Mesenchymal stem cell (in vitro differentiated cells and primary cell): ENCODE measurements at regions not wholly inside any gene's neighbourhood (a gene's known extent, or its start where the extent isn't known, plus 50 kb on each side); places are given as distances from the start of the nearest gene placed in this dataset.

Source experiments
- DNase-seq: peaks from one replicate; pipeline ENCODE4 v3.0.0-alpha.2; 2013
- H2AFZ ChIP-seq: one replicate; pipeline ENCODE4 v1.6.1; 2013; ENCODE audit warnings: low read depth, mild to moderate bottlenecking, control low read depth, inconsistent platforms, low read length, moderate library complexity
- H2AK5ac ChIP-seq: 2 replicates; pipeline ENCODE4 v1.6.1; 2013; ENCODE audit warnings: low read length, moderate library complexity, mild to moderate bottlenecking, inconsistent platforms; ENCODE audit not compliant: severe bottlenecking
- H2BK120ac ChIP-seq: one replicate; pipeline ENCODE4 v1.6.1; 2013; ENCODE audit warnings: low read depth, mild to moderate bottlenecking, inconsistent platforms, low read length, moderate library complexity
- H2BK12ac ChIP-seq, 2 experiments: one replicate each; pipeline ENCODE4 v1.6.1; 2013; ENCODE audit warnings: inconsistent platforms in 2 of 2, low read length in 2 of 2, mild to moderate bottlenecking in 2 of 2, moderate library complexity in 2 of 2, control low read depth in 1 of 2
- H2BK15ac ChIP-seq: one replicate; pipeline ENCODE4 v1.6.1; 2013; ENCODE audit warnings: mild to moderate bottlenecking, low read depth, inconsistent platforms; ENCODE audit not compliant: poor library complexity, severe bottlenecking
- H2BK5ac ChIP-seq: 2 replicates; pipeline ENCODE4 v1.6.1; 2013; ENCODE audit warnings: low read depth, mild to moderate bottlenecking, low read length, control low read depth, inconsistent platforms; ENCODE audit not compliant: poor library complexity, severe bottlenecking
- H3K14ac ChIP-seq, 2 experiments: one replicate each; pipeline ENCODE4 v1.6.1; 2013; ENCODE audit warnings: inconsistent platforms in 2 of 2, low read length in 2 of 2, control low read depth in 1 of 2, mild to moderate bottlenecking in 1 of 2, moderate library complexity in 1 of 2
- H3K18ac ChIP-seq, 2 experiments: one replicate each; pipeline ENCODE4 v1.6.1; 2013; ENCODE audit warnings: inconsistent platforms in 2 of 2, low read length in 2 of 2, control low read depth in 1 of 2, low read depth in 1 of 2, mild to moderate bottlenecking in 1 of 2
- H3K23ac ChIP-seq, 2 experiments: one replicate each; pipeline ENCODE4 v1.6.1; 2013; ENCODE audit warnings: inconsistent platforms in 2 of 2, low read length in 2 of 2, mild to moderate bottlenecking in 2 of 2, moderate library complexity in 2 of 2, control low read depth in 1 of 2
- H3K27ac ChIP-seq: 2 replicates; pipeline ENCODE4 v1.5.1; 2013; ENCODE audit warnings: mild to moderate bottlenecking, moderate library complexity, low read length, control low read depth, inconsistent platforms; ENCODE audit not compliant: poor library complexity, severe bottlenecking
- H3K27me3 ChIP-seq, 2 experiments: 2 replicates each; pipeline versions ENCODE4 v1.6.1 to v1.7.0; 2013; ENCODE audit warnings: low read length in 2 of 2, mild to moderate bottlenecking in 2 of 2, moderate library complexity in 2 of 2, control low read depth in 1 of 2, inconsistent platforms in 1 of 2; ENCODE audit not compliant: control insufficient read depth in 1 of 2, insufficient read depth in 1 of 2
- H3K36me3 ChIP-seq, 2 experiments: 2 replicates each; pipeline versions ENCODE4 v1.6.1 to v1.7.0; 2013; ENCODE audit warnings: low read length in 2 of 2, control low read depth in 1 of 2, inconsistent platforms in 1 of 2, low read depth in 1 of 2, mild to moderate bottlenecking in 1 of 2; ENCODE audit not compliant: insufficient read depth in 2 of 2, control insufficient read depth in 1 of 2
- H3K4ac ChIP-seq, 2 experiments: one replicate each; pipeline ENCODE4 v1.6.1; 2013; ENCODE audit warnings: inconsistent platforms in 2 of 2, low read length in 2 of 2, mild to moderate bottlenecking in 2 of 2, moderate library complexity in 2 of 2, control low read depth in 1 of 2, low read depth in 1 of 2
- H3K4me1 ChIP-seq: 2 replicates; pipeline ENCODE4 v1.6.1; 2013; ENCODE audit warnings: low read depth, low read length, control low read depth; ENCODE audit not compliant: control insufficient read depth, insufficient read depth
- H3K4me2 ChIP-seq: 2 replicates; pipeline ENCODE4 v1.6.1; 2013; ENCODE audit warnings: low read length, mild to moderate bottlenecking, inconsistent platforms; ENCODE audit not compliant: poor library complexity, severe bottlenecking
- H3K4me3 ChIP-seq, 2 experiments: 2 replicates each; pipeline versions ENCODE4 v1.5.1 to v1.7.0; 2013; ENCODE audit warnings: low read length in 2 of 2, mild to moderate bottlenecking in 2 of 2, control low read depth in 1 of 2, low read depth in 1 of 2; ENCODE audit not compliant: insufficient read depth in 1 of 2
- H3K79me1 ChIP-seq: replicated peaks from 2 replicates; pipeline ENCODE4 v1.6.1; 2013; ENCODE audit warnings: mild to moderate bottlenecking, control low read depth, low read length, inconsistent platforms; ENCODE audit not compliant: poor library complexity, severe bottlenecking
- H3K9ac ChIP-seq: 2 replicates; pipeline ENCODE4 v1.7.0; 2013; ENCODE audit warnings: mild to moderate bottlenecking, low read length, moderate library complexity
- H3K9me3 ChIP-seq: 2 replicates; pipeline ENCODE4 v1.7.0; 2013; ENCODE audit warnings: mild to moderate bottlenecking, low read length; ENCODE audit not compliant: control insufficient read depth
- H4K8ac ChIP-seq: one replicate; pipeline ENCODE4 v1.6.1; 2013; ENCODE audit warnings: inconsistent platforms, mild to moderate bottlenecking, low read length, moderate library complexity
- H4K91ac ChIP-seq: one replicate; pipeline ENCODE4 v1.6.1; 2013; ENCODE audit warnings: mild to moderate bottlenecking, low read length, inconsistent platforms
- WGBS: methylation state at CpG from one replicate; pipeline ENCODE4 v1.1.7; 2013; ENCODE audit warnings: mixed read lengths; 5-methylcytosine and 5-hydroxymethylcytosine counted together

DNA sequence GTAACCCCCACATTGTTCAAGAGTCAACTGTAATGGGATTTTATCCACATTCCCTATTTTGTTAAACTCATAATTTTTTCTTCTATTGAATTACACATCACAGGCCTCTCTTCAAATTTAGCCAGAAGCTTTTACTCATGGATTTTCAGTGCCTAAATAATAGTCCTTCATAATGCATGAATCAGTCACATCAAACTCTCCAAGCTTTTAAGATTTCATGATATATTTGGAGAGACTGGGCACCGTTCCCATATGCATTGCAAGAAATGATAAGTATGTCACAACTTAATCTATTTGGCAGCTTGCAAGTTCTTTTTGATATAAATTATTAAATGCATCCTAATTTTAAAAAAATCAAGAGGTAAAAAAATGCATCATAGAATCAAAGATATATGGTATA, 465.9 kb downstream of the DMAC1 start:
- no peak overlapping the region for H2AK5ac ChIP-seq
- H2BK15ac ChIP-seq: no peak overlapping the region
- no peak overlapping the region for H4K91ac ChIP-seq
- H3K23ac ChIP-seq: no peak overlapping the region
- no peaks in the 10 kb centered on the region for H3K36me3 ChIP-seq
- H2AFZ ChIP-seq: no peak overlapping the region
- H3K18ac ChIP-seq: no peak overlapping the region
- WGBS: 50% methylated on average over 1 of the region's 1 CpG
- peaks cover 1% of the 10 kb centered on the region for H3K9me3 ChIP-seq
- no peak overlapping the region for H2BK5ac ChIP-seq
- no peaks in the 10 kb centered on the region for H3K27me3 ChIP-seq
- no peak overlapping the region for H3K4me2 ChIP-seq
- H3K27ac ChIP-seq: no peak overlapping the region
- no peaks in the 10 kb centered on the region for H3K79me1 ChIP-seq
- H3K4me3 ChIP-seq: no peak overlapping the region
- no peak for DNase-seq
- no peak overlapping the region for H4K8ac ChIP-seq
- no peak overlapping the region for H3K14ac ChIP-seq
- H3K9ac ChIP-seq: no peak overlapping the region
- no peak overlapping the region for H2BK12ac ChIP-seq
- H3K4ac ChIP-seq: no peak overlapping the region
- H3K4me1 ChIP-seq: no peaks in the 10 kb centered on the region
- H2BK120ac ChIP-seq: no peak overlapping the region

DNA sequence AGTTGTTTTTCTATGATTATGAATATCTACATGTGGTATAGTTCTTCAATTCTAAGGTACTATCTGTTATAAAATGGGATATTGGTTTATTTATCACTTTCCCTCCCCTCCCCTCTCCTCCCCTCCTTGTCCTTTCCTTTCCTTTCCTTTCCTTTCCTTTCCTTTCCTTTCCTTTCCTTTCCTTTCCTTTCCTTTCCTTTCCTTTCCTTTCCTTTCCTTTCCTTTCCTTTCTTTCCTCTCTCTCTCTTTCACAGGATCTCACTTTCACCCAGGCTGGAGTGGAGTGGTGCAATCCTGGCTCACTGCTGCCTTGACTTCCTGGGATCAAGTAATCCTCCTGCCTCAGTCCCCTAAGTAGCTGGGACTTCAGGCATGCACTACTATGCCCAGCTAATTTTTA, 466.8 kb downstream of the DMAC1 start:
- no peaks in the 10 kb centered on the region for H3K4me1 ChIP-seq
- H3K4me3 ChIP-seq: no peak overlapping the region
- H3K4me2 ChIP-seq: no peak overlapping the region
- H3K79me1 ChIP-seq: no peaks in the 10 kb centered on the region
- H4K91ac ChIP-seq: no peak overlapping the region
- peaks cover 4% of the 10 kb centered on the region for H3K9me3 ChIP-seq
- no peak for DNase-seq
- no peak overlapping the region for H2BK12ac ChIP-seq
- H2BK15ac ChIP-seq: no peak overlapping the region
- H3K9ac ChIP-seq: no peak overlapping the region
- H2AFZ ChIP-seq: no peak overlapping the region
- H2BK120ac ChIP-seq: no peak overlapping the region
- H4K8ac ChIP-seq: no peak overlapping the region
- H3K4ac ChIP-seq: no peak overlapping the region
- no peak overlapping the region for H3K23ac ChIP-seq
- H3K36me3 ChIP-seq: no peaks in the 10 kb centered on the region
- no peak overlapping the region for H2AK5ac ChIP-seq
- H3K27me3 ChIP-seq: no peaks in the 10 kb centered on the region
- H3K14ac ChIP-seq: no peak overlapping the region
- H3K27ac ChIP-seq: no peak overlapping the region
- H3K18ac ChIP-seq: no peak overlapping the region
- H2BK5ac ChIP-seq: no peak overlapping the region

DNA sequence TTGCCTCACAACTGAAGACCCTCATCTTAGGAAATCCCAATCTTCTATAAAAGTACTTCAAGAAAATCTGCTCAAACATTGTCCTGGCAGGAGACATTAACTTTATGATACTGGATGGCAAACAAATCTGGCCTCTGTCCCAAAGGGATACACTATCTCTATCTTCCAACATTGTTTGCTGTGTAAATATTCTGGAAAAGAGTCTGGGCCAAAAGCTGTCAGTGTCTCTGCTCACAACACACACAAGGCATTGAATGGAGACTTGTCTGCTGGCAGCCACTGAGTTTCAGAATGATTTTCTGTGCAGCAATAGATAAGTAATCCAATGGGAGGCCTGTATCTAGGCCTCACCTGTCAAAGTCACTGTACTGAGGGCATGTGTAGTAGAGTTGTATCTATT, 471.1 kb downstream of the DMAC1 start:
- Histone ChIP-seq H2AK5ac (no peak overlapping the region), H3K27ac (no peak overlapping the region), H2BK120ac (no peak overlapping the region), H3K4me1 (no peaks in the 10 kb centered on the region), H4K91ac (no peak overlapping the region), H3K27me3 (peaks cover 0 to 4% of the 10 kb centered on the region in 2 experiments), H3K9ac (no peak overlapping the region), H3K36me3 (no peaks in the 10 kb centered on the region), H3K4me3 (no peak overlapping the region), H3K14ac (no peak overlapping the region), H3K4ac (peak overlapping the region in 1 of 2 experiments; percentile 43), H3K23ac (no peak overlapping the region), H3K9me3 (peaks cover 4% of the 10 kb centered on the region), H2BK12ac (no peak overlapping the region), H3K79me1 (no peaks in the 10 kb centered on the region), H2BK5ac (no peak overlapping the region), H2AFZ (no peak overlapping the region), H4K8ac (no peak overlapping the region), H2BK15ac (no peak overlapping the region), H3K18ac (peak overlapping the region in 1 of 2 experiments; percentile 27), H3K4me2 (no peak overlapping the region)
- no peak for DNase-seq

DNA sequence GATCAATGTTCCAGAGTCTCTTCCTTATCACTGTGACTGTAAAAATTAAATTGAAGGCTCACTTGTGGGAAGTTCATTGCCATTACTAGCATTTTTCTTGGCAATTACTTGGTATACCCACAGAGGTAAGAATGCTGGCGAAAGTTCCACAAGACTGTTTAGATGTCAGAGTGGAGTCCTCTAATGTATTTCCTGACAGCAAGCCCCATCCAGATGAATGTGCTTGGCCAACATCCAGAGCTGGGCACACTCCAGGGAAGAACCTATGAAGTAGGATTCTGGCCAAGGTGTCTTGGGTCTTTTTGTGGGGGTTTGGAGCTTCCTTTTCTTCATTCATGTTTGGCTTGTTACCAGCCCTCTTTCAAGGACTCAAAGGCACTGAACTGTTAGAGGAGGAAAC, 473.6 kb downstream of the DMAC1 start:
- H3K4me3 ChIP-seq: no peak overlapping the region
- no peak overlapping the region for H3K9ac ChIP-seq
- no peaks in the 10 kb centered on the region for H3K36me3 ChIP-seq
- no peak overlapping the region for H4K91ac ChIP-seq
- no peaks in the 10 kb centered on the region for H3K79me1 ChIP-seq
- DNase-seq: no peak
- H3K27me3 ChIP-seq: peaks cover 0 to 4% of the 10 kb centered on the region in 2 experiments
- H2BK120ac ChIP-seq: no peak overlapping the region
- H2BK15ac ChIP-seq: no peak overlapping the region
- H3K9me3 ChIP-seq: peaks cover 4% of the 10 kb centered on the region
- H2BK5ac ChIP-seq: no peak overlapping the region
- no peak overlapping the region for H2BK12ac ChIP-seq
- no peak overlapping the region for H3K14ac ChIP-seq
- H2AK5ac ChIP-seq: no peak overlapping the region
- no peak overlapping the region for H3K18ac ChIP-seq
- no peak overlapping the region for H3K27ac ChIP-seq
- H3K23ac ChIP-seq: no peak overlapping the region
- H3K4ac ChIP-seq: no peak overlapping the region
- H3K4me2 ChIP-seq: no peak overlapping the region
- no peak overlapping the region for H4K8ac ChIP-seq
- H3K4me1 ChIP-seq: no peaks in the 10 kb centered on the region
- 95% methylated on average over 1 of the region's 1 CpG for WGBS
- H2AFZ ChIP-seq: no peak overlapping the region
